GM20431 (cell line): ENCODE measurements at regions not wholly inside any gene's neighbourhood (a gene's known extent, or its start where the extent isn't known, plus 50 kb on each side); places are given as distances from the start of the nearest gene placed in this dataset.

Source experiments
- in situ Hi-C: fragments of 300-500 bp; cut with MseI, MboI; formaldehyde crosslinking; loops from one replicate; pipeline ENCODE4 v1.15.0; 2020; ENCODE audit warnings: low sequenced_read_pairs; ENCODE audit not compliant: unreplicated experiment

GRCh38 chrX:39586359-39586758 lies 511.4 kb downstream of the BCOR start:
- in situ Hi-C loops = no loop called here

- in situ Hi-C loops = no loop called here
Measured at GRCh38 chrX:39591099-39591498, 506.7 kb downstream of the BCOR start.

- in situ Hi-C loops = no loop called here
Measured at GRCh38 chrX:39592776-39593175, 505.0 kb downstream of the BCOR start.

- in situ Hi-C loops = no loop called here
Measured at GRCh38 chrX:39595977-39596376, 501.8 kb downstream of the BCOR start.

GRCh38 chrX:39596437-39596836 lies 501.3 kb downstream of the BCOR start:
- in situ Hi-C loops = no loop called here

- in situ Hi-C loops = no loop called here
Measured at GRCh38 chrX:39599339-39599738, 498.4 kb downstream of the BCOR start.

GRCh38 chrX:39600222-39600621 lies 497.5 kb downstream of the BCOR start:
- in situ Hi-C loops = no loop called here

- in situ Hi-C loops = no loop called here
Measured at GRCh38 chrX:39601231-39602177, 496.3 kb downstream of the BCOR start.

GRCh38 chrX:39602195-39602594 lies 495.6 kb downstream of the BCOR start:
- in situ Hi-C loops = no loop called here

- in situ Hi-C loops = no loop called here
Measured at GRCh38 chrX:39603230-39603629, 494.5 kb downstream of the BCOR start.

GRCh38 chrX:39605183-39605582 lies 492.6 kb downstream of the BCOR start:
- in situ Hi-C loops = no loop called here

GRCh38 chrX:39605866-39606265 lies 491.9 kb downstream of the BCOR start:
- in situ Hi-C loops = no loop called here

- in situ Hi-C loops = no loop called here
Measured at GRCh38 chrX:39609941-39610340, 487.8 kb downstream of the BCOR start.

GRCh38 chrX:39611468-39611867 lies 486.3 kb downstream of the BCOR start:
- in situ Hi-C loops = no loop called here

GRCh38 chrX:39613482-39613995 lies 484.2 kb downstream of the BCOR start:
- in situ Hi-C loops = no loop called here

GRCh38 chrX:39613997-39614679 lies 483.6 kb downstream of the BCOR start:
- in situ Hi-C loops = no loop called here

- in situ Hi-C loops = no loop called here
Measured at GRCh38 chrX:39614680-39614998, 483.1 kb downstream of the BCOR start.

- in situ Hi-C loops = no loop called here
Measured at GRCh38 chrX:39616098-39616729, 481.5 kb downstream of the BCOR start.

- in situ Hi-C loops = no loop called here
Measured at GRCh38 chrX:39616731-39617130, 481.0 kb downstream of the BCOR start.

- in situ Hi-C loops = no loop called here
Measured at GRCh38 chrX:39618178-39618577, 479.6 kb downstream of the BCOR start.
